Rectal smooth muscle tissue (tissue), 1 donor: ENCODE measurements at regions not wholly inside any gene's neighbourhood (a gene's known extent, or its start where the extent isn't known, plus 50 kb on each side); places are given as distances from the start of the nearest gene placed in this dataset.
A peak's percentile ranks its signal among the peaks of the same experiment; 100 is the strongest.
"Not testable (repeated sequence)": the region's sequence is repeated elsewhere in the genome, so short reads cannot be mapped to it uniquely, and the experiment has no call there.

Experiments
- H3K27ac ChIP-seq: one replicate; pipeline ENCODE4 v1.7.0; 2013; ENCODE audit warnings: low read depth, low read length, inconsistent platforms
- H3K27me3 ChIP-seq: one replicate; pipeline ENCODE4 v1.7.0; 2013; ENCODE audit warnings: low read length; ENCODE audit not compliant: control insufficient read depth, insufficient read depth
- H3K36me3 ChIP-seq: one replicate; pipeline ENCODE4 v1.7.0; 2013; ENCODE audit warnings: low read length; ENCODE audit not compliant: control insufficient read depth, insufficient read depth
- H3K4me1 ChIP-seq: one replicate; pipeline ENCODE4 v1.7.0; 2013; ENCODE audit warnings: low read length; ENCODE audit not compliant: control insufficient read depth, insufficient read depth
- H3K4me3 ChIP-seq: one replicate; pipeline ENCODE4 v1.7.0; 2013; ENCODE audit warnings: low read length
- H3K9ac ChIP-seq: one replicate; pipeline ENCODE4 v1.7.0; 2013; ENCODE audit warnings: low read length

- no peaks in the 10 kb centered on the region for H3K27me3 ChIP-seq
- peak overlapping the region; percentile 75 for H3K27ac ChIP-seq
- H3K4me3 ChIP-seq, result no peak overlapping the region
- H3K36me3 ChIP-seq, result no peaks in the 10 kb centered on the region
- H3K9ac ChIP-seq, result no peak overlapping the region
- H3K4me1 ChIP-seq, result peaks cover 10% of the 10 kb centered on the region
Measured at GRCh38 chr5:36495611-36496010, 110.8 kb upstream of the SLC1A3 start.

GRCh38 chr5:36496471-36496870 lies 109.9 kb upstream of the SLC1A3 start:
- no peak overlapping the region for H3K9ac ChIP-seq
- H3K4me1 ChIP-seq, result peaks cover 10% of the 10 kb centered on the region
- H3K27me3 ChIP-seq, result no peaks in the 10 kb centered on the region
- H3K36me3 ChIP-seq, result no peaks in the 10 kb centered on the region
- no peak overlapping the region for H3K4me3 ChIP-seq
- no peak overlapping the region for H3K27ac ChIP-seq

GRCh38 chr5:36502608-36503007 lies 103.8 kb upstream of the SLC1A3 start:
- Histone ChIP-seq H3K36me3 (no peaks in the 10 kb centered on the region), H3K9ac (no peak overlapping the region), H3K4me3 (no peak overlapping the region), H3K27me3 (no peaks in the 10 kb centered on the region), H3K4me1 (no peaks in the 10 kb centered on the region), H3K27ac (no peak overlapping the region)

- Histone ChIP-seq H3K27me3 (no peaks in the 10 kb centered on the region), H3K4me1 (no peaks in the 10 kb centered on the region), H3K27ac (no peak overlapping the region), H3K36me3 (no peaks in the 10 kb centered on the region), H3K4me3 (no peak overlapping the region), H3K9ac (no peak overlapping the region)
Measured at GRCh38 chr5:36505021-36505420, 101.4 kb upstream of the SLC1A3 start.

GRCh38 chr5:36507332-36507952 lies 99.0 kb upstream of the SLC1A3 start:
- H3K36me3 ChIP-seq, result no peaks in the 10 kb centered on the region
- no peak overlapping the region for H3K27ac ChIP-seq
- H3K27me3 ChIP-seq, result no peaks in the 10 kb centered on the region
- H3K4me3 ChIP-seq, result no peak overlapping the region
- H3K9ac ChIP-seq, result no peak overlapping the region
- no peaks in the 10 kb centered on the region for H3K4me1 ChIP-seq

- not testable (repeated sequence) for H3K36me3 ChIP-seq, H3K9ac ChIP-seq, H3K4me3 ChIP-seq, H3K4me1 ChIP-seq, H3K27ac ChIP-seq, H3K27me3 ChIP-seq
Measured at GRCh38 chr5:36508331-36508730, 98.1 kb upstream of the SLC1A3 start.

- H3K4me3 ChIP-seq, H3K27me3 ChIP-seq, H3K36me3 ChIP-seq, H3K9ac ChIP-seq, H3K27ac ChIP-seq, H3K4me1 ChIP-seq: not testable (repeated sequence)
Measured at GRCh38 chr5:36513647-36514046, 92.8 kb upstream of the SLC1A3 start.

GRCh38 chr5:36519881-36520280 lies 86.5 kb upstream of the SLC1A3 start:
- Histone ChIP-seq H3K9ac (no peak overlapping the region), H3K27ac (no peak overlapping the region)

GRCh38 chr5:36521219-36521618 lies 85.2 kb upstream of the SLC1A3 start:
- Histone ChIP-seq H3K9ac (no peak overlapping the region), H3K27me3 (no peaks in the 10 kb centered on the region), H3K4me1 (no peaks in the 10 kb centered on the region), H3K27ac (no peak overlapping the region), H3K4me3 (no peak overlapping the region), H3K36me3 (no peaks in the 10 kb centered on the region)

More at GRCh38 chr5:36519881-36520280, 86.5 kb upstream of the SLC1A3 start:
- Histone ChIP-seq H3K27me3 (no peaks in the 10 kb centered on the region), H3K4me1 (no peaks in the 10 kb centered on the region), H3K36me3 (no peaks in the 10 kb centered on the region), H3K4me3 (no peak overlapping the region)

GRCh38 chr5:36521838-36522745 lies 84.3 kb upstream of the SLC1A3 start:
- H3K4me1 ChIP-seq, result no peaks in the 10 kb centered on the region
- no peaks in the 10 kb centered on the region for H3K27me3 ChIP-seq
- no peaks in the 10 kb centered on the region for H3K36me3 ChIP-seq
- no peak overlapping the region for H3K9ac ChIP-seq
- H3K27ac ChIP-seq, result no peak overlapping the region
- H3K4me3 ChIP-seq, result no peak overlapping the region

- no peaks in the 10 kb centered on the region for H3K4me1 ChIP-seq
- no peak overlapping the region for H3K4me3 ChIP-seq
- no peaks in the 10 kb centered on the region for H3K27me3 ChIP-seq
- H3K36me3 ChIP-seq, result no peaks in the 10 kb centered on the region
- H3K27ac ChIP-seq, result no peak overlapping the region
- H3K9ac ChIP-seq, result no peak overlapping the region
Measured at GRCh38 chr5:36522746-36523065, 83.7 kb upstream of the SLC1A3 start.

GRCh38 chr5:36523450-36523849 lies 83.0 kb upstream of the SLC1A3 start:
- Histone ChIP-seq H3K27me3 (no peaks in the 10 kb centered on the region), H3K9ac (no peak overlapping the region), H3K36me3 (no peaks in the 10 kb centered on the region), H3K27ac (no peak overlapping the region), H3K4me3 (no peak overlapping the region), H3K4me1 (no peaks in the 10 kb centered on the region)

- Histone ChIP-seq H3K27me3 (no peaks in the 10 kb centered on the region), H3K36me3 (no peaks in the 10 kb centered on the region), H3K4me3 (no peak overlapping the region), H3K27ac (no peak overlapping the region), H3K9ac (no peak overlapping the region), H3K4me1 (no peaks in the 10 kb centered on the region)
Measured at GRCh38 chr5:36523926-36524325, 82.5 kb upstream of the SLC1A3 start.
